HG02885 (cell line): ENCODE measurements at regions not wholly inside any gene's neighbourhood (a gene's known extent, or its start where the extent isn't known, plus 50 kb on each side); places are given as distances from the start of the nearest gene placed in this dataset.

Experiments
- ATAC-seq: cut with Tn5 transposase; IDR thresholded peaks from one replicate; pipeline ENCODE4 v1.9.1; 2021; ENCODE audit warnings: mild to moderate bottlenecking; ENCODE audit not compliant: unreplicated experiment, poor library complexity

GRCh38 chr20:12256806-12257205 lies 339.1 kb downstream of the BTBD3 start:
- no peak for ATAC-seq

GRCh38 chr20:12262747-12263146 lies 345.1 kb downstream of the BTBD3 start:
- no peak for ATAC-seq

GRCh38 chr20:12264711-12265110 lies 347.0 kb downstream of the BTBD3 start:
- ATAC-seq: no peak

GRCh38 chr20:12265662-12266061 lies 348.0 kb downstream of the BTBD3 start:
- ATAC-seq: no peak

GRCh38 chr20:12269579-12269978 lies 351.9 kb downstream of the BTBD3 start:
- no peak for ATAC-seq

- ATAC-seq: no peak
Observed at GRCh38 chr20:12270863-12271262, 353.2 kb downstream of the BTBD3 start.

- ATAC-seq: no peak
Observed at GRCh38 chr20:12276011-12276673, 358.4 kb downstream of the BTBD3 start.

GRCh38 chr20:12287575-12287974 lies 369.9 kb downstream of the BTBD3 start:
- ATAC-seq: no peak

GRCh38 chr20:12289465-12289864 lies 371.8 kb downstream of the BTBD3 start:
- no peak for ATAC-seq

- ATAC-seq: no peak
Observed at GRCh38 chr20:12291386-12291785, 373.7 kb downstream of the BTBD3 start.

- ATAC-seq: no peak
Observed at GRCh38 chr20:12293900-12294299, 376.2 kb downstream of the BTBD3 start.

- ATAC-seq: no peak
Observed at GRCh38 chr20:12294678-12295077, 377.0 kb downstream of the BTBD3 start.

GRCh38 chr20:12305188-12305950 lies 387.7 kb downstream of the BTBD3 start:
- no peak for ATAC-seq

- no peak for ATAC-seq
Observed at GRCh38 chr20:12306107-12306506, 388.4 kb downstream of the BTBD3 start.

- ATAC-seq: no peak
Observed at GRCh38 chr20:12311094-12311865, 393.6 kb downstream of the BTBD3 start.

- no peak for ATAC-seq
Observed at GRCh38 chr20:12315652-12316051, 398.0 kb downstream of the BTBD3 start.

- ATAC-seq: no peak
Observed at GRCh38 chr20:12316794-12317193, 399.1 kb downstream of the BTBD3 start.

GRCh38 chr20:12317433-12317832 lies 399.7 kb downstream of the BTBD3 start:
- no peak for ATAC-seq

- no peak for ATAC-seq
Observed at GRCh38 chr20:12318043-12318442, 400.4 kb downstream of the BTBD3 start.

- ATAC-seq: no peak
Observed at GRCh38 chr20:12321736-12322135, 404.0 kb downstream of the BTBD3 start.

GRCh38 chr20:12327205-12327604 lies 409.5 kb downstream of the BTBD3 start:
- no peak for ATAC-seq
